ENCODE measurements at regions not wholly inside any gene's neighbourhood (a gene's known extent, or its start where the extent isn't known, plus 50 kb on each side); places are given as distances from the start of the nearest gene placed in this dataset.
"Not testable (repeated sequence)": the region's sequence is repeated elsewhere in the genome, so short reads cannot be mapped to it uniquely, and the experiment has no call there.

DNA sequence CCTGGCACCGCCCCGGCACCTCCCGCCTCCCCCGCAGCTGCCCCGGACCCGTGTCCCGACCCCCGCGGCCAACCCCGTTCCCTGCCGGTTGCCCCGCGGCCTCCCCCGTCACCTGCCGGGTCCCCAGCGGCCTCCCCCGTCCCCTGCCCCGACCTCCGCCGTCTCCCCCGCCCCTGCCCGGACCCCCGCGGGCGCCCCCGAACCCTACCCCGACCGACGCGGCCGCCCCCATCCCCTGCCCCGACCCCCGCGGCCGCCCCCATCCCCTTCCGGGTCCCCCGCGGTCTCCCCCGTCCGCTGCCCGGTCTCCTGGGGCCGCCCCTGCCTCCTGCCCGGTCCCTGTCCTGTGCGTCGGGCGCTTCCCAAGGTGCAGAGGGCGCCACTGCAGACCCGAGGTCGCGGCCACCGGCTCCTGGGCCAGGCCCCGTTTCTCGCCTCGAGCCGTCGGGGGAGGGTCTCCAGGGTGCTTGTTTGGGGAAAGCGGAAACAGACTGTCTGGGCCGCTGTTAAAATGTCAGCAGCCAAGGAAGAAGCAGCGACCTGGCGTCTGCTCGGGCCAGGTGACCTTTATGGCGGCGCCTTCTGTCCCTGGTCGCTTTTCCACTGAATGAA is 51.6 kb upstream of the APOD start:
- not testable (repeated sequence) for H3K27ac ChIP-seq

DNA sequence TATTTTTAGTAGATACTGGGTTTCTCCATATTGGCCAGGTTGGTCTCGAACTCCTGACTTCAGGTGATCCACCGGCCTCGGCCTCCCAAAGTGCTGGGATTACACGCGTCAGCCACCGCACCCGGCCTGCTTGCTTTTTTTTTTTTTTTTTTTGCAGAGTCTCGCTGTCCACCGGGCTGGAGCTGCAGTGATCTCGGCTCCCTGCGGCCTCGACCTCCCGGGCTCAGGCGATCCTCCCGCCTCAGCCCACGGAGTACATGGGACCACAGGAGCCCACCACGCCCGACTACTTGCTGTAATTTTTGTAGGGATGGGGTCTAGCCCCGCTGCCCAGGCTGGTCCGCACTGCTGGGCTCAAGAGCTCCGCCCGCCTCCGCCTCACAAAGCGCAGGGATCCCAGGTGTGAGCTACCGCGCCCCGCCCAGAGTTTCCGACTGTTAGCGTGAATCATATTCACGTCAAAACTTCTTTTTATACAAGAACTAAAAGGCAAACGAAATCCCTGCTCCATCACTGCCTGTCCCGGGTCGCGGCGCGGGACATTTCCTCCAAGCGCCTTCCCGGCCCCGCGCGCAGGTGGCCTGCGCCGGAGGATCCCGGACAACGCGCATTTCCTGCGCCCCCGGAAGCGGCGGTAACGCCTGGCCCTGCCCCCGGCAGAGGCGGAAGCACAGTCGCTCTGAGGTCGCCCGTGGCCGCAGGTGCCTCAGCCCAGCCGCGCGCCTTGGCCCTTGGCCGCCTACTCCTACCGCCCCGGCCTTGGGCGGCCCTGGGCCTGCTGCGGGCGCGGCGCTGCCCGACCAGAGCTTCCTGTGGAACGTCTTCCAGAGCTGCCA is 50.9 kb upstream of the APOD start:
- not testable (repeated sequence) for H3K27ac ChIP-seq
